ENCODE measurements at regions not wholly inside any gene's neighbourhood (a gene's known extent, or its start where the extent isn't known, plus 50 kb on each side); places are given as distances from the start of the nearest gene placed in this dataset.

DNA sequence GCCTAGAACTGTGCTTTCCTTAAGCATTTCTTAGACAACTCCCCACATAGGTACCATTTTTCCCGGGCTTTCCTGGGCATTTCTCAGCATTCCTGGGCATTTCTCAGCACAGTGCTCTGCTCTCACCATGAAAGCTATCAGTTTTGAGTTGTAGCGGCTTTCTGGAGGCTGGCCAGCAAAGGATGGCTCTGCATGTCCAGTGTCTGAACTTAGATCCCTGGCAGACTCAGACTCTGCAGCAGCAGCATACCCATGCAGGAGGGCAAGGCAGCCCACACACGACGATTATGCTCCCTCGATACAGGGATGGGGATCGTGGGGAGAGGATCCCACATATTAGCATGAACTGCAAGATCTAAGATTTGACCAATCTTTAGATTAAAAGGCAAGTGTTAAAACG is 248.9 kb upstream of the MKI67 start:
- DNase-seq (ENCODE audit: low read depth) = no peak

- DNase-seq (ENCODE audit: low read depth) = no peak
These were observed 251.3 kb upstream of the MKI67 start for GRCh38 chr10:128377364-128377987.

- no peak for DNase-seq (ENCODE audit: low read depth)
These were observed 251.8 kb upstream of the MKI67 start for GRCh38 chr10:128377988-128378387.

- no peak for DNase-seq (ENCODE audit: low read depth)
These were observed 254.7 kb upstream of the MKI67 start for GRCh38 chr10:128380946-128381345.

GRCh38 chr10:128382225-128382624 is 256.0 kb upstream of the MKI67 start:
- DNase-seq (ENCODE audit: low read depth) = no peak

GRCh38 chr10:128384831-128385230 is 258.6 kb upstream of the MKI67 start:
- DNase-seq (ENCODE audit: low read depth) = no peak

DNA sequence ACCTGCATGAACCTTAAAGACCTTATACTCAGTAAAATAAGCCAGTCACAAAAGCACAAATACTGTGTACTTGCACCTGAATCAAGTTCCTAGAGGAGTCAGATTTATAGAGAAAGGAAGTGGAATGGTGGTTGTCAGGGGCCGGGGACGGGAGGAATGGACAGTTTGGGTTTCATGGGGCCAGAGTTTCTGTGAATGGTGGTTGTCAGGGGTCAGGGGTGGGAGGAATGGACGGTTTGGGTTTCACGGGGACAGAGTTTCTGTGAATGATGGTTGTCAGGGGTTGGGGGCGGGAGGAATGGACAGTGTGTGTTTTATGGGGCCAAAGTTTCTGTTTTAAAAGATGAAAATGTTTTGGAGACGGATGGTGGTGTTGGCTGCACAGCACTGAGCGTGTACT is 260.0 kb upstream of the MKI67 start:
- DNase-seq (ENCODE audit: low read depth) = no peak

DNA sequence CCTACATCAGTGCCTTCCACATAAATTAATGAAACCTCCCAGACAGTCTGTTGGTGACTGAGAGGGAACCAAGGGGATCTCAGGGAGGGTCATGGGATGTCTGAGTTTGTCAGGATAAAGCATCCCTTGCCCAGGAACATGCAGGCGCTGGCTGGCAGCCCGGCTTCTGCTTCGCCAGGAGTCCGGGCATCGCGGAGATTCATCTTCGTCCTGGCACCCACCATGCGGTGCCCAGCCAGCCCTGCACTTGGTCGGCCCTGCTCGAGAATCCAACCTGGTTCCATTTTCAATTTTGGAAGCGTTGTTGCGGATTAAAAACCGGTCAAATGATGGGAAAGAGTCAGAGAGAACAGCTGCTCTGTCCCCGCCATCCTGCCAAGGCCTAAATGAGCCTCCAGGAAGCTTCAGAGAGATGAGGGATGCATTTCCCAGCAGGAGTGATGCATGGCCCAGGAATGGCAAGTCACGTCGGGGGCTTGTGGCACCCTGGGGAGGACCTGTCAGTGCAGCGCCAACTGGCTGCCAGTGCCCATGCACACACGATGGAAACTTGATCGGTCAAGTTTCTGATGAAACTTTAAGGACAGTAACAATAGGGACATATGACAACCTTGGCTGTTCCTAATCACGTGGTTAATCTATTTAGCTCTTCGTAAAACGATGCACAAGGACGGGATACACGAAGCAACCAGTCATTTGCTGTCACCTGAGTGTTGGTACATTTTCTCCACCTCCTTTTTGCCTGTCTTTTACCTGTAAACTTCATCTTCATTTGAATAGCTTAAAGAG is 260.8 kb upstream of the MKI67 start:
- DNase-seq (ENCODE audit: low read depth) = no peak

DNA sequence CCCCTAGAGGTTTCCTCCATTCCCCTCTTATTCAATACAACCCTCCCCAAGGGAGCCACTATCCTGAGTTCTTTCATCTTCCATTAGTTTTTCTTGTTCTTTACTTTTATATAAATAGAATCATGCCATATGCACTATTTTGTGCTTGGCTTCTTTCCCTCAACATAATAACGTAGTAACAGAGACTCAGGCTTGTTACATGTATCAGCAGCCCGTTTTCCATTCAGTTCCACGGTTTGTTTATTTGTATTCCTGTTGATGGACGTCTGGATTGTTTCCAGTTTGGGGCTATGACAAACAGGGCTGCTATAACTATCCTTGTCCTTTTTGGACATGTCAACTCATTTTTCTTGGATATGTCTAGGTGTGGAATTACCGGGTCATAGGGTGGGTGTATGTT is 264.4 kb upstream of the MKI67 start:
- DNase-seq (ENCODE audit: low read depth) = no peak

- DNase-seq (ENCODE audit: low read depth) = no peak
These were observed 267.3 kb upstream of the MKI67 start for GRCh38 chr10:128393546-128393945.

- DNase-seq (ENCODE audit: low read depth) = no peak
These were observed 271.9 kb upstream of the MKI67 start for GRCh38 chr10:128398118-128398517.

DNA sequence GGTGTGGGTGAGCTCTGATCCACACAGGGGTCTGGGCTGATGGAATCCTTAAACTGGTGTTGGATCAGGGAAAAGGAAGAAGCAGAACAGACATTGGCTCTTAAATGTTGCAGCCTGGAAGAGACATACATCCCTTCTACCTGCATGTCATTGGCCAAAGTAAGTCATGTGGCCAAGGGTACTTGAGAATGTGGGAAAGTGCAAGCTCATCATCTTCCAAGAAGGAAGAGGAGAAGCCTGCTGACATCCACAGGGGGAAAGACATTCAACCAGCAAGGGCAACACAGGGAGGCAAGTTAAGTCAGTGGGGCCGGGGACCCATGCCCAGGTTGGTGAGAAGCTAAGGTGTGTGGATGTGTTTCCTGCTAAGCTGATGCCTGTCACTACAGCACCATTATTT is 272.8 kb upstream of the MKI67 start:
- no peak for DNase-seq (ENCODE audit: low read depth)

DNA sequence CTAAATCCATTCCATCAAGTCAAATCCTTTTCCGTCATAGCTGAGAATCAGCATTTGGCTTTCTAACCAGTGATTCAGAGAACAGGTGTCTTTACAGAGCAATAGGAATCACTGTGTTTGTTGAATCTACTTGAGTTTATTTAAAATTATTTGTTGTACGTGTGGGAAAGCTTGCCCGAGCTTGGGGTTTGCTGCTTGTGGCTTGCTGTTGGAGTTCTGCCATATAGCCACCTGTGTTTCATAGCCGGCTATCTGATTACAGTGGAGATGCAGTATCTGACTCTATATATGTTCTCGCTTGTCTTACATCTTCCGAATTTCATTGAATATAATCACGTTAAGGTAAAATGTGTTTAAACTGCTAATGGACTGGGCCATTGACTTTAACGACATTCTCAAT is 274.3 kb upstream of the MKI67 start:
- DNase-seq (ENCODE audit: low read depth) = no peak

DNA sequence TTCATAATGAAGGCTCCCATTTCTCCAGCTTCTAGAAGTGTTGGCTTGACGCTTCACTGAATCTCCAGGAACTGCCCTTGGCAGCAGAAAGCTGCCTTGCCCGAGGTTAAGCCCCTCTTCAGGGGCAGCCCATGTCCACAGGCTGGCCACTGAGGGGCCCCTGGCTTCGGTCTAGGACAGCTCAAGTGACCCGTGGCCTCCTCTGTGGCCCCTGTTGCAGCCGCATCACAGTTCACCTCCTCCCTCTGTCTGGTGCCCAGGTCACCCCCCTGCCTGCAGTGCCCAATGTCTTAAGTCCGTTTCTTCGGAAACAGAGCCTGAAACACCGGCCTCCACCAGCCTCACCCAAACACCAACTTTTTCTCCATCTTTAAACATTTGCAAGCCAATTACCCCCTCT is 279.2 kb upstream of the MKI67 start:
- no peak for DNase-seq (ENCODE audit: low read depth)

DNA sequence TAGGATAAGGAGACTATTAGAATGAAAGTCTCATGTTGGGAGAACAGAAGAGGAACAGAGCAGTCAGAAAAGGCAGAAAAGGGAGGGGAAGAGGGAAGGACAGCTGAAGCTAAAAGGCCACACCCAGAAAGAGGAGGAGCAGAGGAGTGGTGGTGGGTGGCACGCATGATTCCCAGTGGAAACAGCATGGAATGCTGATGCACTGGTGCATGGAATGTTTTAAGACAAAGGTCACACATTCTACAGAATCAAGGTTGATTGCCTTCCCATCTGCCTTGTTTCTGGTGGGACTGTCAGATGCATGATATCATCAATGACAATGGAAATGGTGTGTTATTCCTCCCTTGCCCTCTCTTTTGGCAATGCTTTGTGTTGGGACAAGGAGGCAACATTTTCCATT is 285.4 kb upstream of the MKI67 start:
- DNase-seq (ENCODE audit: low read depth) = no peak

DNA sequence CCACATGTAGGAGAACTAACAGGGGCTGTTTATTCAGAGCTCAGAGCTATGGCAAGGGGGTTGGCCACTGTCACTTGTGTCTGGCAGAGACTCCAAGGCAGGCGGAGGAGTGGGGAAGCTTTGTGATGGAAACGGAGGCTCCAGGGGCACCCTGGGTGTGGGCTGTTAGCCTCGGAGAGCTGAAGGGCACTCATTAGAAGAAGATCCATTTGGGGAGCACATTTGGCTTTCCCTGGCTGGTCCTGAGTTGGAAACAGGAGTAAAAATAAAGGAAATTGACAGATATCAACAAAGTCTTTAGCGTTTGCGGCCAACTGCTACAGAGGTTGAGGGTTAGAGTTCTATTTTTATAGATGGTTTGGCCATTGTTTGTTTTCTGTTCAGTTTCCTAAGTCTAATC is 288.3 kb upstream of the MKI67 start:
- no peak for DNase-seq (ENCODE audit: low read depth)

GRCh38 chr10:128416231-128416630 is 290.0 kb upstream of the MKI67 start:
- no peak for DNase-seq (ENCODE audit: low read depth)

- DNase-seq (ENCODE audit: low read depth) = no peak
These were observed 291.6 kb upstream of the MKI67 start for GRCh38 chr10:128417826-128418225.

- no peak for DNase-seq (ENCODE audit: low read depth)
These were observed 292.6 kb upstream of the MKI67 start for GRCh38 chr10:128418819-128419218.

- DNase-seq (ENCODE audit: low read depth) = no peak
These were observed 293.3 kb upstream of the MKI67 start for GRCh38 chr10:128419466-128420019.

DNA sequence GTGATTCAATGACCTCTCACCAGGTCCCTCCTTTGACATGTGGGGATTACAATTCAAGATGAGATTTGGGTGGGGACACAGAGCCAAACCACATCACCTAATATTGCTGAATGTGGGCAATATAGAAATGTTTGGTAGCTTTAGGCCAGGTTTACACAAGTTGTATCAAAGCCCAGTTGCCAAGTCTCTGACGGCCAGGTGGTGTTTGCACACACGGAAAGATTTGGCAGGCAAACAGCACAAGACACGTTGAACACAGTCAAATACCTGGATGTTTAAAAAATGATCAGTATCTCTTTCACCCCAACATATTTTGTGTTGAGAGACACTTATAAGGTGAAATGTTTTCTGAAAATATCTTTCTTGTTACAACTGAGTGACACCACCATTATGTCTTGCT is 294.4 kb upstream of the MKI67 start:
- no peak for DNase-seq (ENCODE audit: low read depth)

- DNase-seq (ENCODE audit: low read depth) = no peak
These were observed 295.3 kb upstream of the MKI67 start for GRCh38 chr10:128421371-128422160.

- no peak for DNase-seq (ENCODE audit: low read depth)
These were observed 296.0 kb upstream of the MKI67 start for GRCh38 chr10:128422190-128422589.

Measured in HS-5 (cell line).